ENCODE measurements at regions not wholly inside any gene's neighbourhood (a gene's known extent, or its start where the extent isn't known, plus 50 kb on each side); places are given as distances from the start of the nearest gene placed in this dataset.

DNA sequence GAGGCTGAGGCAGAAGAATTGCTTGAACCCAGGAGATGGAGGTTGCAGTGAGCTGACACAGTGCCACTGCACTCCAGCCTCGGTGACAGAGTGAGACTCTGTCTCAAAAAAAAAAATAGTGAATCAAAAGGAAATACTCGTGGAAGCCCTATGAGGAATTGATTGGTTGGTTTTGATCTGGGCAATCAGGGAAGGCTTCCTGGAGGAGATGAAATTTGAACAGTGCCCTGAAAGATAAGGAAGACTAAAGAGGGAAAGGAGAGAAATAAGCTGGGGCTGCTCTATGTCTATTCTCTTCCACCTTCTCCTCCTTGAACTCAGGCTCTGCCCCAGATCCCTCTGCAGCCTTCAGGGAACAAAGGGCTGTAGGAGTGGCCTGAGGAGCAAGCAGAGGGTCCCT is 54.1 kb downstream of the IRF2BPL start:
- Mint-ChIP-seq H3K36me3 (ENCODE audit: low read depth) (no peaks in the 10 kb centered on the region), H3K4me1 (peaks cover 60% of the 10 kb centered on the region)
- TF ChIP-seq, protein P1, sequence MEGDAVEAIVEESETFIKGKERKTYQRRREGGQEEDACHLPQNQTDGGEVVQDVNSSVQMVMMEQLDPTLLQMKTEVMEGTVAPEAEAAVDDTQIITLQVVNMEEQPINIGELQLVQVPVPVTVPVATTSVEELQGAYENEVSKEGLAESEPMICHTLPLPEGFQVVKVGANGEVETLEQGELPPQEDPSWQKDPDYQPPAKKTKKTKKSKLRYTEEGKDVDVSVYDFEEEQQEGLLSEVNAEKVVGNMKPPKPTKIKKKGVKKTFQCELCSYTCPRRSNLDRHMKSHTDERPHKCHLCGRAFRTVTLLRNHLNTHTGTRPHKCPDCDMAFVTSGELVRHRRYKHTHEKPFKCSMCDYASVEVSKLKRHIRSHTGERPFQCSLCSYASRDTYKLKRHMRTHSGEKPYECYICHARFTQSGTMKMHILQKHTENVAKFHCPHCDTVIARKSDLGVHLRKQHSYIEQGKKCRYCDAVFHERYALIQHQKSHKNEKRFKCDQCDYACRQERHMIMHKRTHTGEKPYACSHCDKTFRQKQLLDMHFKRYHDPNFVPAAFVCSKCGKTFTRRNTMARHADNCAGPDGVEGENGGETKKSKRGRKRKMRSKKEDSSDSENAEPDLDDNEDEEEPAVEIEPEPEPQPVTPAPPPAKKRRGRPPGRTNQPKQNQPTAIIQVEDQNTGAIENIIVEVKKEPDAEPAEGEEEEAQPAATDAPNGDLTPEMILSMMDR (IDR thresholded peaks at IDR 0.05): no peak

DNA sequence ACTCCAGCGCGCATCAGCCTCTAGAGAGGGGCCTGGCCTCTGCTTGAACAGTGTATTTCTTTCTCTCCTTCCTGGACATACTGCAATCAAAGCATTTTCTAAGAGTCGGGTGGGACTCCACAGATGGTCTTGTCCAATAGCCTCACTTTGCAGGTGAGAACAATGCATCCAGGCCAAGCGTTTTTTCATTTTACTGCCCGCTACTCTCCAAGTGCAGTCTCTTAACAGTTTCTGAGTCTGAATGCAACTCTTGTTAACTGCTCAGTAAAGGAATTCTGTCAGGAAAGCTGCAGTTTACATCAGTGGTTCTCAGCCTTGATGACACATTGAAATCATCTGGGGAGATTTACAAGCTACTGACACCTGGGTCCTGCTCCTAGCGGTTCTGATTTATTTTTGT is 57.0 kb downstream of the IRF2BPL start:
- Mint-ChIP-seq H3K4me3 (no peak overlapping the region), H3K36me3 (ENCODE audit: low read depth) (no peaks in the 10 kb centered on the region), H3K9me3 (no peaks in the 10 kb centered on the region), H3K4me1 (peaks cover 54% of the 10 kb centered on the region), H3K27ac (no peak overlapping the region), H3K27me3 (ENCODE audit: low read depth, poor library complexity) (peaks cover 20% of the 10 kb centered on the region)
- DNase-seq: no peak
- TF ChIP-seq, protein P1 (IDR thresholded peaks at IDR 0.05): no peak

More for the DNA sequence above, 54.1 kb downstream of the IRF2BPL start:
- H3K4me3 Mint-ChIP-seq: no peak overlapping the region
- no peaks in the 10 kb centered on the region for H3K9me3 Mint-ChIP-seq
- DNase-seq: no peak
- peak overlapping the region; percentile 88 for H3K27ac Mint-ChIP-seq
- peaks cover 5% of the 10 kb centered on the region for H3K27me3 Mint-ChIP-seq (ENCODE audit: low read depth, poor library complexity)

DNA sequence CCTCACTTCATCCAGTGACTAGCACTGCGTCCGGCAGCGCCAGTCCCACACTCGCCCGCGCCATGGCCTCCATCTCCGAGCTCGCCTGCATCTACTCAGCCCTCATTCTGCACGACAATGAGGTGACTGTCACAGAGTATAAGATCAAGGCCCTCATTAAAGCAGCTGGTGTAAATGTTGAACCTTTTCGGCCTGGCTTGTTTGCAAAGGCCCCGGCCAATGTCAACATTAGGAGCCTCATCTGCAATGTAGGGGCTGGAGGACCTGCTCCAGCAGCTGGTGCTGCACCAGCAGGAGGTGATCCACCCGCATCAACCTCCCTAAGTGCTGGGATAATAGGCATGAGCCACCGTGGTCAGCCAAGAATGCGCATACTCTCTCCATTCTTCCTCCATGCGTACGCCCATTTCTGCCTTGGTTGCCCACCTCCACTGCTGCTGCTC is 59.9 kb downstream of the IRF2BPL start:
- Mint-ChIP-seq H3K27ac (no peak overlapping the region), H3K4me1 (peaks cover 51% of the 10 kb centered on the region), H3K4me3 (no peak overlapping the region), H3K36me3 (ENCODE audit: low read depth) (no peaks in the 10 kb centered on the region), H3K9me3 (no peaks in the 10 kb centered on the region), H3K27me3 (ENCODE audit: low read depth, poor library complexity) (peaks cover 29% of the 10 kb centered on the region)
- TF ChIP-seq, protein P1 (IDR thresholded peaks at IDR 0.05): no peak
- DNase-seq: no peak

DNA sequence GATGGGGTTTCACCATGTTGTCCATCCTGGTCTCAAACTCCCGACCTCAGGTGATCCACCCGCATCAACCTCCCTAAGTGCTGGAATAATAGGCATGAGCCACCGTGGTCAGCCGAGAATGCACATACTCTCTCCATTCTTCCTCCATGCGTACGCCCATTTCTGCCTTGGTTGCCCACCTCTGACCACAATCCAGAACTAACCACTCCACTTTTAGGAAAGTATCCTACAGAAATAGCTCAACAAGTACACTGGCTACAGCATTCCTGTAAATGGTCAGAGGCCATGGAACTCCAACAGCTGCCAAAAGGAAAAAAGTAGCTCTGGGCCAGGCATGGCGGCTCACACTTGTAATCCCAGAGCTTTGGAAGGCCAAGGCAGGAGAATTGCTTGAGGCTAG is 60.7 kb downstream of the IRF2BPL start:
- DNase-seq: no peak
- peaks cover 56% of the 10 kb centered on the region for H3K4me1 Mint-ChIP-seq
- no peak overlapping the region for H3K4me3 Mint-ChIP-seq
- H3K36me3 Mint-ChIP-seq (ENCODE audit: low read depth): no peaks in the 10 kb centered on the region
- H3K9me3 Mint-ChIP-seq: no peaks in the 10 kb centered on the region
- TF ChIP-seq, protein P1 (IDR thresholded peaks at IDR 0.05): no peak
- H3K27me3 Mint-ChIP-seq (ENCODE audit: low read depth, poor library complexity): peaks cover 37% of the 10 kb centered on the region
- H3K27ac Mint-ChIP-seq: no peak overlapping the region

DNA sequence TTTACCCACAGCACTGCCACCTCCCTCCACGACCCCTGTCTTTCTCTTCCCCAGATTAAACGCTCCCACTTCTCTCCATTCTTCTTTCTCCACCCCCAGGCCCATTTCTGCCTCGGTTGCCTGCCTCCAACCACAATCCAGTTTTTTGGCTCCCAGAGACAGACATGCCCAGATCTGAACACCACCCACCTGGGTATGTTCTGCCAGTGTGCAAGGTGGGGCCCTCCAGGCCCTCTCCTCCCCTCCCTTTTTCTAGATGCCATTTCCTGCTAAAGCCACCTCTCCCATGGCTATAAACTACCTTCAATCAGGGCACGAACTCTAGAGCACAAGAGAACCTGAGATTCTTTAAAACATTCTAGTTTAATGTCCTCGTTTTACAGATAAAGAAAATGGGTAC is 63.3 kb downstream of the IRF2BPL start:
- H3K27ac Mint-ChIP-seq: no peak overlapping the region
- peak overlapping the region; percentile 38 for H3K4me3 Mint-ChIP-seq

DNA sequence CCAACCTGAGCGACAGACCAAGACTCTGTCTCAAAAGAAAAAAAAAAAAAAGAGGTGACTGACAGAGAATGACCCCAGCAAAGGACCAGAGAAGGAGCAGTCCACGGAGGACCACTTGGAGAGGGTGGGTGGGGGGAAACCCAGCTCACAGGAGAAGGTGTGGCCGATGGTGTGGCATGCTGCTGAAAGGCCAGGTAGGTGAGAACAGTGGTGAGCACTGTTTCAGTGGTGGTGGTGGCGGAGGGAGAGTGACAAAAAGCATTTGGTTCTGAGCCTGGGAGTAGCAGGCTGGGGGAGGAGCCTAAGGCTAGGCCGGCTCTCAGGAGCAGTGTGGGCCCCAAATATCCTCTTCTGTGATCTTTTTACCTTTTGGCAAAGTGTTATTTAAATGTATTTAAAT is 63.8 kb downstream of the IRF2BPL start:
- H3K4me3 Mint-ChIP-seq: no peak overlapping the region
- TF ChIP-seq, protein P1 (IDR thresholded peaks at IDR 0.05): no peak
- no peaks in the 10 kb centered on the region for H3K36me3 Mint-ChIP-seq (ENCODE audit: low read depth)
- H3K9me3 Mint-ChIP-seq: no peaks in the 10 kb centered on the region
- H3K27ac Mint-ChIP-seq: no peak overlapping the region
- H3K27me3 Mint-ChIP-seq (ENCODE audit: low read depth, poor library complexity): peaks cover 52% of the 10 kb centered on the region
- peaks cover 71% of the 10 kb centered on the region for H3K4me1 Mint-ChIP-seq
- no peak for DNase-seq

More for the DNA sequence above, 63.3 kb downstream of the IRF2BPL start:
- Mint-ChIP-seq H3K4me1 (peaks cover 66% of the 10 kb centered on the region), H3K36me3 (ENCODE audit: low read depth) (no peaks in the 10 kb centered on the region), H3K27me3 (ENCODE audit: low read depth, poor library complexity) (peaks cover 50% of the 10 kb centered on the region), H3K9me3 (no peaks in the 10 kb centered on the region)
- TF ChIP-seq, protein P1 (IDR thresholded peaks at IDR 0.05): no peak
- DNase-seq: no peak
